ENCODE measurements at regions not wholly inside any gene's neighbourhood (a gene's known extent, or its start where the extent isn't known, plus 50 kb on each side); places are given as distances from the start of the nearest gene placed in this dataset.

GRCh38 chr4:36420111-36420679 is 138.8 kb downstream of the DTHD1 start:
- H3K4me3 ChIP-seq (ENCODE audit: low read depth, low read length), result no peak overlapping the region
- in situ Hi-C loops (cut with HindIII; ENCODE audit: low sequenced_read_pairs), result no loop called here
- no peak for TF ChIP-seq CTCF (IDR thresholded peaks at IDR 0.05; ENCODE audit: low read depth, low read length, missing control alignments)
- no peak for DNase-seq (ENCODE audit: low read depth)

DNA sequence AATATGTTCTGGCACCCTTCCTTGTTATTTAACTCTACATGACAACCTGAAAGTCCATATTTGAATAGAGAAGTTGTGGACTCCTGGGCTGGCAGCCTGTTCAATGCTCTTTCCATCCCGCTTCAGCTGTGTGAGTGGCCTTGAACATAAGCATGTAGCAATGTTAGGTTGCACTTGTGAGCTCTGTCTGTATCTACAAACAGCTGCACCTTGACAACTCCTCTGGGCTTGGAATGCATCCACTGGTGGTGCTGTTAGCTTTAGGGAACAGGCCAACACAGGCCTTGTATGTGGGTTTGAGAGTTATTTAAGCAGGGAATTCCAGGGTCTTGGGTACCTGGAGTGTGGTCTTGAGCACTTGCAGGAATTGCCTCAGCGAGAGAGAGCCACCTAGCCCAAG is 141.2 kb downstream of the DTHD1 start:
- in situ Hi-C loops (cut with HindIII; ENCODE audit: low sequenced_read_pairs), result no loop called here
- no peak for TF ChIP-seq CTCF (IDR thresholded peaks at IDR 0.05; ENCODE audit: low read depth, low read length, missing control alignments)

DNA sequence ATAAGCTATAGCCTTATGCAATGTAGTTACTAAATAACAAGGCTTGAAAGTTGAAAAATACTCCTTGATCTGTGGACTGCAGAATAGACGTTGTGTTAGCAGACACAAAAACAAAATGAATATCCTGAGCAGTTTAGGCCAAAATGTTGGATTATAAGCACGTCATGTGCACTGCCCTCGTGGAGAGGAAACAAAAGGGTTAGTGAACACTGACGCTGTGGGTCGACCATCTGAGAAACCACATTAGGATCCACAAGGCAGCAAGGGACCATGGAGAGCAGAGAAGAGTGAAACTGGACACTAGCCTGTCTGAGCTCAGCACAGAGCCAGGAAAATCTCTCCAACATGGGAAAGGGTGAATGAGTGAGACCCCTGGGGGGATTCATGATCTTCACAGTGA is 145.3 kb downstream of the DTHD1 start:
- no peak overlapping the region for H3K4me3 ChIP-seq (ENCODE audit: low read depth, low read length)
- in situ Hi-C loops (cut with HindIII; ENCODE audit: low sequenced_read_pairs), result no loop called here
- DNase-seq (ENCODE audit: low read depth), result no peak
- TF ChIP-seq CTCF (IDR thresholded peaks at IDR 0.05; ENCODE audit: low read depth, low read length, missing control alignments), result no peak

More for the DNA sequence above, 141.2 kb downstream of the DTHD1 start:
- no peak overlapping the region for H3K4me3 ChIP-seq (ENCODE audit: low read depth, low read length)
- DNase-seq (ENCODE audit: low read depth), result no peak

DNA sequence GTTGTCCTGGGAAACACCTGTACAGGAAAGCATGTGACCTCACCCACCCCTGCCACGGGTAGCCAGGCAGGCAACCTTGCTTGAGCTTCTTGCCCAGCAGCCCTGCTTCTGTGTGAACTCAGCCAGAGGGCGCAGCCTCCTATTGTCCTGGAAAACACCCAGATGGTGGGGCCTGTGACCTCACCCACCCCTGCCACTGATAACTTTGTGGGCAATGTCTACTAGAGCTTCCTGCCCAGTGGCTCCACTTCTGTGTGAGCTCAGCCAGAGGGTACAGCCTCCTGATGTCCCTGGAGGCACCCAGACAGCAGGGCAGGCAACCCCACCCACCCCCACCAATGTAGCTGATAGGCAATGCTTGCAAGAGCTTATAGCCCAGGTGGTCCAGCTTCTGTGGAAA is 146.3 kb downstream of the DTHD1 start:
- in situ Hi-C loops (cut with HindIII; ENCODE audit: low sequenced_read_pairs), result no loop called here
- DNase-seq (ENCODE audit: low read depth), result no peak
- no peak overlapping the region for H3K4me3 ChIP-seq (ENCODE audit: low read depth, low read length)
- no peak for TF ChIP-seq CTCF (IDR thresholded peaks at IDR 0.05; ENCODE audit: low read depth, low read length, missing control alignments)

GRCh38 chr4:36432586-36432985 is 151.2 kb downstream of the DTHD1 start:
- H3K4me3 ChIP-seq (ENCODE audit: low read depth, low read length), result no peak overlapping the region
- in situ Hi-C loops (cut with HindIII; ENCODE audit: low sequenced_read_pairs), result no loop called here
- TF ChIP-seq CTCF (IDR thresholded peaks at IDR 0.05; ENCODE audit: low read depth, low read length, missing control alignments), result no peak
- no peak for DNase-seq (ENCODE audit: low read depth)

DNA sequence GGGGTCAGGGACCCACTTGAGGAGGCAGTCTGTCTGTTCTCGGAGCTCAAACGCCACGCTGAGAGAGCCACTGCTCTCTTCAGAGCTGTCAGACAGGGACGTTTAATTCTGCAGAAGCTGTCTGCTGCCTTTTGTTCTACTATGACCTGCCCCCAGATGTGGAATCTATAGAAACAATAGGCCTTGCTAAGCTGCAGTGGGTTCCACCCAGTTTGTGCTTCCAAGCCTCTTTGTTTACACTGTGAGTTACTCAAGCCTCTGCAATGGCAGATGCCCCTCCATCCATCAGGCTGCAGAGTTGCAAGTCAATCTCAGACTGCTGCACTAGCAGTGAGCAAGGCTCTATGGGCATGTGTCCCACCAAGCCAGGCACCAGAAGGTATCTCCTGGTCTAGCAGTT is 158.1 kb downstream of the DTHD1 start:
- in situ Hi-C loops (cut with HindIII; ENCODE audit: low sequenced_read_pairs), result no loop called here
- H3K4me3 ChIP-seq (ENCODE audit: low read depth, low read length), result no peak overlapping the region
- no peak for TF ChIP-seq CTCF (IDR thresholded peaks at IDR 0.05; ENCODE audit: low read depth, low read length, missing control alignments)
- no peak for DNase-seq (ENCODE audit: low read depth)

- TF ChIP-seq CTCF (IDR thresholded peaks at IDR 0.05; ENCODE audit: low read depth, low read length, missing control alignments), result no peak
- H3K4me3 ChIP-seq (ENCODE audit: low read depth, low read length), result no peak overlapping the region
- DNase-seq (ENCODE audit: low read depth), result no peak
- in situ Hi-C loops (cut with HindIII; ENCODE audit: low sequenced_read_pairs), result no loop called here
Measured at GRCh38 chr4:36445480-36445879, 164.1 kb downstream of the DTHD1 start.
